ENCODE measurements at regions not wholly inside any gene's neighbourhood (a gene's known extent, or its start where the extent isn't known, plus 50 kb on each side); places are given as distances from the start of the nearest gene placed in this dataset.

DNA sequence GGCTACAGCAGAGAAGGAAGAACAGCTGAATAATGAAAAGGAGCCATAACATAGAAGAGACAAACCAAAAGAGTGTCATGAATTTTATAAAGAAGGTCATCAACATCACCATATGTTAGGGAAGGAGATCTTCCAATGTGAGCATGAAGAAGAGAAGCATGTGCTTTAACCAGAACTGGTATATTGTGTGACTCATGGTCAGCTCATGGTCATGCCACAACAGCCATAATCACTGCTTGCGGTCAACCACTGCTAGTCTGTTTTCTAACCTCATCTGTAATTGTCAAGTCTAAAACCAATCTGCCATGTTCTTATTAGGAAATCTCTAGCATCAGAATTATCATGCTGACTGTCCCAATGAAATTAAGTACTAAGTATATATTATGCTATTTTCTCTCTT is 204.1 kb upstream of the VRK2 start:
- no peak for TF ChIP-seq EP300 (IDR thresholded peaks at IDR 0.05)
- TF ChIP-seq, protein P1, sequence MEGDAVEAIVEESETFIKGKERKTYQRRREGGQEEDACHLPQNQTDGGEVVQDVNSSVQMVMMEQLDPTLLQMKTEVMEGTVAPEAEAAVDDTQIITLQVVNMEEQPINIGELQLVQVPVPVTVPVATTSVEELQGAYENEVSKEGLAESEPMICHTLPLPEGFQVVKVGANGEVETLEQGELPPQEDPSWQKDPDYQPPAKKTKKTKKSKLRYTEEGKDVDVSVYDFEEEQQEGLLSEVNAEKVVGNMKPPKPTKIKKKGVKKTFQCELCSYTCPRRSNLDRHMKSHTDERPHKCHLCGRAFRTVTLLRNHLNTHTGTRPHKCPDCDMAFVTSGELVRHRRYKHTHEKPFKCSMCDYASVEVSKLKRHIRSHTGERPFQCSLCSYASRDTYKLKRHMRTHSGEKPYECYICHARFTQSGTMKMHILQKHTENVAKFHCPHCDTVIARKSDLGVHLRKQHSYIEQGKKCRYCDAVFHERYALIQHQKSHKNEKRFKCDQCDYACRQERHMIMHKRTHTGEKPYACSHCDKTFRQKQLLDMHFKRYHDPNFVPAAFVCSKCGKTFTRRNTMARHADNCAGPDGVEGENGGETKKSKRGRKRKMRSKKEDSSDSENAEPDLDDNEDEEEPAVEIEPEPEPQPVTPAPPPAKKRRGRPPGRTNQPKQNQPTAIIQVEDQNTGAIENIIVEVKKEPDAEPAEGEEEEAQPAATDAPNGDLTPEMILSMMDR (IDR thresholded peaks at IDR 0.05), result no peak

Data from ovary (tissue), 3 donors.